Renal cortex interstitium (tissue), 11 donors: ENCODE measurements at regions not wholly inside any gene's neighbourhood (a gene's known extent, or its start where the extent isn't known, plus 50 kb on each side); places are given as distances from the start of the nearest gene placed in this dataset.
"Not testable (repeated sequence)": the region's sequence is repeated elsewhere in the genome, so short reads cannot be mapped to it uniquely, and the experiment has no call there.

Experiments
- DNase-seq, 11 donors: peaks; one replicate each; pipeline ENCODE4 v3.0.0-alpha.2; 2013; ENCODE audit warnings: low read depth in 9 of 11, low spot score in 4 of 11; ENCODE audit errors: extremely low read depth in 1 of 11

GRCh38 chr3:81829272-81829671, 67.8 kb upstream of the GBE1 start:
- not testable (repeated sequence) for DNase-seq

DNA sequence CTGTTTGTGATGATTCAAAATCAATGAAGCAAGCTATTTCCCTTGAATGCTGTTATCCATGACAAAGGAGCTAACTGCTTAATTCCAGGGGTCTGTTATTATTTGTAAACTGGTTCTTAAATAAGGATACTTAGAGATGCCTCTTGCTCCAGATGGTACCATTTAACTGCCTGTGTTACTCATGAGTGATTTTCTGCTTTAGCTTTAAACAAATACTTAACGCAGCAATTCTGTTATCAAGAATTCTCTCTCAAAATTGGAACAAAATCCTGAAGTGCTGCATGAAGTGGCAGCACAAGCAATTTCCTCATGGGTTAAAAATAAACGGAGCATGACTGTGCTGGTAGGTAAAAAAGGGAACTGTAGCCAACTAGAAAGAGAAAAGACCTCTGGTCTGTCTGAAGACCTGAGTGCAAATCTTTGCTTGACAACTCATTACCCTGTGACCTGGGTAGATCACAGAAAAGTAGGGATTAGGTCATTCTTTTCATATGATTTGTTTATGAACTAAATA, 62.5 kb upstream of the GBE1 start:
- peak in 4 of 11 donors; percentile 5 to 36 (median 32) for DNase-seq

DNA sequence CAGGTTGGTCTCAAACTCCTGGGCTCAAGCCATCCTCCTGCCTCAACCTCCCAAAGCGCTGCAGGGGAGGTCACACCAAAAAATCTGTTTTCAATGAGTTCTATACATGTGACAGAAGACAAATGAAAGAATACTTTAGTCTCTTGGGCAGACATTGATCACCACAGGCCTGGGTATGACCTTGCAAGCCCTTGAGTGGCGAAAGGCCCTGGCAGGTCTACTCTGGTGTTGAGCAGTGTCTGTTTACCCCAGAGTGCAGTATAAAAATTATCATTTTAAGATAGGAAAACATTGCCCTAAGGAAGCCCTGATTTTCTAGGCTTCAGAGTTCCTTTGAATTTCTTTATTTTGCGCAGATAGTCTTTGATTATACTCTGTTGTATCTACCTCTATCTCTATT, 61.6 kb upstream of the GBE1 start:
- DNase-seq, result no peak

DNA sequence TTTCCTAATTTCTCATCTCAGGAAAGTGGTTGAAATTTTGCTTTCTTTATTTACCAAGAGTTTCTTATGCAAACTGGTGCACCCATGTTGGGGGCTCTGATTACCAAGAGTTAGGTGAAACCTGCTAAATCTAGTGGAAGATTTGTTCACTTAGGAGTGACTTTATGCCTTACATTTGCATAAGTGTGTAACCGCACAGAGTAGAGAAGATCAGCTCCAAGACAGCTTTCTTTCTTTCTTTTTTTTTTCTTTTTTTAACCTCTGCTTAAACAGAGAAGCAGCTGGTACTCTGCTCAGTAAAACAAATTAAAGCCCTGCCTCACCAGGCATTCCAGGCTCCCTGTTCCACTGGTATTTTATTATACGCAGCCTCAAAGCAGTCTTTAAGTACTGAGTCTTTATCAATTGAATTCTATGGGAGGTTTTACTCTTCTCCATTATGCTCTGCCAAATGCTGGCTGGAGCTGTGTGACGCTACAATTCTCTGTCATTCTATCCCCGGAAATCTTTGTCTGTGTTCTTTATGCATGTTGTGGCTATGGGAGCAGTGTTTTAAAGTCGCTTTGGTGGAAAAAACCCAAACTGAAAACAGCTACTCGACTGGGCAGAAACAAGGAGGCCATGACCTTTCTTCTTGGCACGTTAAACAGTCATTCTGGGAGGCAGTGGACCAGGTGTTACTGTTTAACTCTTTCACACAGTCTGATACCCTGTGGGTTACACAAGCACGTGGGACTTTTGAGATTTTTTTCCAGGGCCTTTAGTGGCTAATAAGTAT, 55.2 kb upstream of the GBE1 start:
- peak in 10 of 11 donors; percentile 23 to 77 (median 56) for DNase-seq

DNA sequence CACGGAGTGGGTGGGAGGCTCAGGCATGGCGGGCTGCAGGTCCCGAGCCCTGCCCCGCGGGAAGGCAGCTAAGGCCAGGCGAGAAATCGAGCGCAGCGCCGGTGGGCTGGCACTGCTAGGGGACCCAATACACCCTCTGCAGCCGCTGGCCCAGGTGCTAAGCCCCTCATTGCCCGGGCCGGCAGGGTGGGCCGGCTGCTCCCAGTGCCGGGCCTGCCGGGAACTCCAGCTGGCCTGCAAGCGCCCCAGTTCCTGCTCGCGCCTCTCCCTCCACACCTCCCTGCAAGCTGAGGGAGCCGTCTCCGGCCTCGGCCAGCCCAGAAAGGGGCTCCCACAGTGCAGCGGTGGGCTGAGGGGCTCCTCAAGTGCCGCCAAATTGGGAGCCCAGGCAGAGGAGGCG, 50.7 kb upstream of the GBE1 start:
- not testable (repeated sequence) for DNase-seq
